Psoas muscle (tissue), 7 donors: ENCODE measurements at regions not wholly inside any gene's neighbourhood (a gene's known extent, or its start where the extent isn't known, plus 50 kb on each side); places are given as distances from the start of the nearest gene placed in this dataset.

Experiments used
- ATAC-seq, 4 donors: fragments of 200-7000 bp; cut with Tn5 transposase; one replicate each; pipeline ENCODE4 v1.9.1; 2020; ENCODE audit warnings: moderate library complexity in 3 of 4, mild to moderate bottlenecking in 2 of 4
- DNase-seq, 2 donors: peaks; one replicate each; pipeline ENCODE4 v3.0.0-alpha.2; 2020
- H3K27ac ChIP-seq: fragments of 200-600 bp; one replicate; pipeline ENCODE4 v1.8.0; 2022
- H3K27me3 ChIP-seq, 3 donors: fragments of 200-600 bp in 1 of 3; one replicate each; pipeline versions ENCODE4 v1.6.1 to v1.8.0; 2013 to 2022; ENCODE audit warnings: low read length in 2 of 3, mild to moderate bottlenecking in 2 of 3, moderate library complexity in 1 of 3; ENCODE audit not compliant: insufficient read depth in 3 of 3
- H3K36me3 ChIP-seq, 2 donors: fragments of 200-600 bp in 1 of 2; one replicate each; pipeline versions ENCODE4 v1.6.1 to v1.8.0; 2013 to 2022; ENCODE audit warnings: low read depth in 1 of 2, mild to moderate bottlenecking in 1 of 2, moderate library complexity in 1 of 2; ENCODE audit not compliant: insufficient read depth in 1 of 2
- H3K4me1 ChIP-seq: fragments of 200-600 bp; one replicate; pipeline ENCODE4 v1.8.0; 2022
- H3K4me3 ChIP-seq: fragments of 200-600 bp; one replicate; pipeline ENCODE4 v1.8.0; 2022; ENCODE audit warnings: mild to moderate bottlenecking
- H3K9me3 ChIP-seq: fragments of 200-600 bp; one replicate; pipeline ENCODE4 v1.8.0; 2022
- WGBS, 3 donors: extraction: QIAGEN DNeasy Blood & Tissue Kit; methylation state at CpG; one replicate each; pipeline versions ENCODE4 v1.1.6 to v1.1.7; 2013; 5-methylcytosine and 5-hydroxymethylcytosine counted together
- intact Hi-C, 2 donors: fragments of 100-400 bp; cut with DNase I; formaldehyde crosslinking; loops; one replicate each; pipeline versions ENCODE4 v1.11.0 to v1.14.2; 2022
- TF ChIP-seq, protein P1 (sequence below): fragments of 200-600 bp; IDR thresholded peaks from one replicate; pipeline ENCODE4 v1.8.0; 2022; ENCODE audit warnings: antibody characterized with exemption
- donor health status: healthy with polysubstance abuse.
- donor health status: DM: no; HTN: no; CAD: no; lungs with moderate emphysema.
- donor health status: Bipolar disorder and iron deficiency.
- donor health status: healthy.
- donor health status: DM: yes; HTN: yes; CAD: no.
- donor health status: DM: no; HTN: no; CAD: no.
- donor health status: DM: yes; HTN: yes; CAD: no.

DNA sequence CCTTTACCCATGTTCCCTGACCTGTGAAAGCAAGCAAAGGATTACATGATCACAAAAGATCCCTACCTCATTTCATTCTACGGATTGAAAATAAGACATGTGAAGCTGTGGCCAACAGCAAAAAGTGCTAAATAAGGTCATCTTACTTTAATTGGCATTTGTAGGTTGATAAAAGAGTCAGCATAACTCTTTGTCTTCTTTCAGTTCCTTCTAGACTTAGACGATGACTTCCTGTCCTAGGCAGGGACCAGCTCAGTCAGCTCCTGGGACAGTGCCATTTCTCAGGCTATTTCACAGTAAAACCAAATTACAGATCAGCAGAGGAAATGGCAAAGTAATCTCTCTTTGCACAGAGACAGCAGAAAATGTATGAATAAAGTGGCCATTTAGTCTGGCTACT is 480.7 kb downstream of the RFPL4B start:
- H3K36me3 ChIP-seq: no peaks in the 10 kb centered on the region
- H3K27me3 ChIP-seq: no peaks in the 10 kb centered on the region
- no peaks in the 10 kb centered on the region for H3K9me3 ChIP-seq
- H3K4me3 ChIP-seq: no peak overlapping the region
- H3K4me1 ChIP-seq: no peaks in the 10 kb centered on the region
- H3K27ac ChIP-seq: no peak overlapping the region
- intact Hi-C loops: no loop called here
- ATAC-seq (no peak), DNase-seq (peak in 1 of 2 donors; percentile 18)
- 15 to 29% (median 20%) methylated on average over 2 of the region's 2 CpGs for WGBS, 3 donors
- TF ChIP-seq, protein P1, sequence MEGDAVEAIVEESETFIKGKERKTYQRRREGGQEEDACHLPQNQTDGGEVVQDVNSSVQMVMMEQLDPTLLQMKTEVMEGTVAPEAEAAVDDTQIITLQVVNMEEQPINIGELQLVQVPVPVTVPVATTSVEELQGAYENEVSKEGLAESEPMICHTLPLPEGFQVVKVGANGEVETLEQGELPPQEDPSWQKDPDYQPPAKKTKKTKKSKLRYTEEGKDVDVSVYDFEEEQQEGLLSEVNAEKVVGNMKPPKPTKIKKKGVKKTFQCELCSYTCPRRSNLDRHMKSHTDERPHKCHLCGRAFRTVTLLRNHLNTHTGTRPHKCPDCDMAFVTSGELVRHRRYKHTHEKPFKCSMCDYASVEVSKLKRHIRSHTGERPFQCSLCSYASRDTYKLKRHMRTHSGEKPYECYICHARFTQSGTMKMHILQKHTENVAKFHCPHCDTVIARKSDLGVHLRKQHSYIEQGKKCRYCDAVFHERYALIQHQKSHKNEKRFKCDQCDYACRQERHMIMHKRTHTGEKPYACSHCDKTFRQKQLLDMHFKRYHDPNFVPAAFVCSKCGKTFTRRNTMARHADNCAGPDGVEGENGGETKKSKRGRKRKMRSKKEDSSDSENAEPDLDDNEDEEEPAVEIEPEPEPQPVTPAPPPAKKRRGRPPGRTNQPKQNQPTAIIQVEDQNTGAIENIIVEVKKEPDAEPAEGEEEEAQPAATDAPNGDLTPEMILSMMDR: no peak

DNA sequence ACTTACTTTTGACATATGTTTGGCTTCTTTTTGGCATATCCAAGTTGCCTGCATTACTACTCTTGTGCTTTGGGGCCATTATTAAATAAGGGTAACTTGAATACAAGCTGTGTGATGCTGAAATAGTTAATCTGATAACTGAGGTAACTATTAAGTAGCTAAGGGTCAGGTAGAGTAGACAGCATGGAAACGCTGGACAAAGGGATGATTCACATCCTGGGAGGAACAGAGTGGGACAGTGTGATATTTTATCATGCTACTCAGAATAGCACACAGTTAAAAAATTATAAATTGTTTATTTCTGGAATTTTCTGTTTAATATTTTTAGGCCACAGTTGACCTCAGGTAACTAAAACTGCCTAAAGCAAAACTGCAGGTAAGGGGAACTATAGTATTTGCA is 483.9 kb downstream of the RFPL4B start:
- ATAC-seq (no peak), DNase-seq (no peak)
- TF ChIP-seq, protein P1: no peak
- WGBS, 3 donors: 44 to 59% (median 56%) methylated on average over 1 of the region's 1 CpG
- no peaks in the 10 kb centered on the region for H3K27me3 ChIP-seq
- H3K4me1 ChIP-seq: no peaks in the 10 kb centered on the region
- no peak overlapping the region for H3K4me3 ChIP-seq
- no peaks in the 10 kb centered on the region for H3K36me3 ChIP-seq
- H3K27ac ChIP-seq: no peak overlapping the region
- intact Hi-C loops: no loop called here
- H3K9me3 ChIP-seq: no peaks in the 10 kb centered on the region

DNA sequence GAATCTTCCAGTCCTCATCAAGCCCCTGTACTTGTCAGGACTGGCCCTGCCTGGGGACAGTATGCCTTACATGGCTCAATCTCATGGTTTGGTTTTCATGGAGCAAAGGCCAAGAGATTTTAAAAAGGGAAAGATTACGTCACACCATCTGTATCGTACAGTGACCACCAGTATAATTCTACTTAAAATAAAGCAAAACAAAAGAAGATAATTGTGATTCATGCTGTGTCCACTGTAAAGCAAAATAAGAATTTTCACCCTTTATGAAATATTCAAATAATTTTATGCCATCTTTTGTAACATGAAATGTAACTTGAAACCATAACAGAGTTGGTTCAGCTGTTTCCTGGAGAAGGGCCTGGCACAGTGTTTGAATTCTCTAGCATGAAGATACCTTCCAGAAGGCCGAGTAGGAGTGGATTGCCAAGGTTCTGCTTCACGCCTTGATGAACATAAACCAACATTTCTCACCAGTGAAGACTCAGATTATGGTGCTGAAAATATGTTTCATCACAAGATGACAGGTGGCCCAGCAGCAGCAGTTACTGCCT is 486.5 kb downstream of the RFPL4B start:
- H3K36me3 ChIP-seq: no peaks in the 10 kb centered on the region
- intact Hi-C loops: no loop called here
- TF ChIP-seq, protein P1: no peak
- no peaks in the 10 kb centered on the region for H3K9me3 ChIP-seq
- H3K4me1 ChIP-seq: no peaks in the 10 kb centered on the region
- no peak overlapping the region for H3K4me3 ChIP-seq
- DNase-seq: no peak
- peak; percentile 41 to 82 (median 75) for ATAC-seq
- H3K27ac ChIP-seq: peak overlapping the region; percentile 11
- 17 to 33% (median 20%) methylated on average over 4 of the region's 4 CpGs for WGBS, 3 donors
- no peaks in the 10 kb centered on the region for H3K27me3 ChIP-seq

DNA sequence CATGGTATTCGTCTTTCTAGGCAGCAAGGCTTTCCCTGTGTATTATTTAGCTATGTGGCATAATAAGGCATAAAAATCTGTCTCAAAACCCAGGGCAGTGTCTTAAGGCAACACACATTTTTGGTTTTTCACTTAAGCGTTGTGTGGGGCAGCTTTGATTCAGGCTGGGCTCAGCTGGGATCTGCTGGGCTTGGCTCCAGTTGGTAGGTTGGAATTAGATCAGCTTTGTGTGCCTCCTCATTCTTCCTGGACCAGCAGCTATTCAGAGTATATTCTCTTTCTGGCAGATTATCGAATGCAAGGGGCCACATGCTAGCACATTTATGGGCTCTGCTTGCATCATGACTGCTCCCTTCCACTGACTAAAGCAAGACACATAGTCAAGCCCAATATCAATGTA is 487.9 kb downstream of the RFPL4B start:
- no peaks in the 10 kb centered on the region for H3K36me3 ChIP-seq
- no peak for DNase-seq
- no peak for ATAC-seq
- 37 to 67% (median 38%) methylated on average over 3 of the region's 3 CpGs for WGBS, 3 donors
- H3K27ac ChIP-seq: no peak overlapping the region
- no peaks in the 10 kb centered on the region for H3K9me3 ChIP-seq
- no peaks in the 10 kb centered on the region for H3K27me3 ChIP-seq
- H3K4me3 ChIP-seq: no peak overlapping the region
- TF ChIP-seq, protein P1: no peak
- intact Hi-C loops: no loop called here
- H3K4me1 ChIP-seq: no peaks in the 10 kb centered on the region

DNA sequence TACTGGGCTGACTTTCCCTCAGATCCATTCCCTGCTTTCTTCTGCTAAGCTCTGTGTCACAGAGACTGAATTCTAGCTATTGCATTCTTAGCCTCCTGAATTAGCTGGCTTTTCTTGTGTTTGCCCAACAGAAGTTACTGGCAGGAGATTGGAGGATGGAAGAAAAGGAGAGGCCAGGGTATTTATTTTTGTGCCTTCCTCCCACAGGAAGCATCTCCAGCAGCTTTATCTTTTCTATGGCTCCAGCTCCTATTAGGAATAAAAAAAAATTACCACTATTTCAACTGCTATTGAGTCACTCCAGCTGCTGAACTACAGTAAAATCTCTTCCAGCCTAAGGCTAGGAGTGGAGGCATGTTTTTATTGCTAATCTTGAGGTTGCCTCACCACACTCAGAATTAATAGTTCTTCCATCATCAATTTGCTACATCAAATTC is 492.4 kb downstream of the RFPL4B start:
- no peak overlapping the region for H3K27ac ChIP-seq
- intact Hi-C loops: no loop called here
- no peaks in the 10 kb centered on the region for H3K27me3 ChIP-seq
- DNase-seq (no peak), ATAC-seq (no peak)
- no peak overlapping the region for H3K4me3 ChIP-seq
- no peaks in the 10 kb centered on the region for H3K9me3 ChIP-seq
- no peaks in the 10 kb centered on the region for H3K4me1 ChIP-seq
- TF ChIP-seq, protein P1: no peak
- no peaks in the 10 kb centered on the region for H3K36me3 ChIP-seq
